ENCODE measurements at regions not wholly inside any gene's neighbourhood (a gene's known extent, or its start where the extent isn't known, plus 50 kb on each side); places are given as distances from the start of the nearest gene placed in this dataset.
"Not testable (repeated sequence)": the region's sequence is repeated elsewhere in the genome, so short reads cannot be mapped to it uniquely, and the experiment has no call there.

GRCh38 chrX:102841706-102842003 is 95.4 kb upstream of the RAB40AL start:
- Histone ChIP-seq H3K27ac (ENCODE audit: low read depth in 1 of 2, low read length in 1 of 2) (no peak overlapping the region), H3K27me3 (ENCODE audit: control insufficient read depth in 2 of 2, insufficient read depth in 1 of 2, low read length in 1 of 2) (no peaks in the 10 kb centered on the region), H3K36me3 (ENCODE audit: control insufficient read depth in 2 of 2, insufficient read depth in 2 of 2, low read length in 1 of 2) (no peaks in the 10 kb centered on the region), H3K9me3 (ENCODE audit: control insufficient read depth in 2 of 2, insufficient read depth in 1 of 2, low read length in 1 of 2) (no peaks in the 10 kb centered on the region), H3K4me3 (ENCODE audit: low read length in 2 of 2) (no peak overlapping the region), H3K4me1 (ENCODE audit: control insufficient read depth in 2 of 2, insufficient read depth in 2 of 2, low read length in 2 of 2) (no peaks in the 10 kb centered on the region)
- DNase-seq (ENCODE audit: low read depth in 6 of 9, low spot score in 9 of 9) = no peak
- 99% methylated on average over 2 of the region's 2 CpGs for WGBS

GRCh38 chrX:102845020-102845419 is 92.1 kb upstream of the RAB40AL start:
- Histone ChIP-seq H3K4me3 (ENCODE audit: low read length in 2 of 2) (no peak overlapping the region), H3K27ac (ENCODE audit: low read depth in 1 of 2, low read length in 1 of 2) (no peak overlapping the region), H3K27me3 (ENCODE audit: control insufficient read depth in 2 of 2, insufficient read depth in 1 of 2, low read length in 1 of 2) (no peaks in the 10 kb centered on the region), H3K9me3 (ENCODE audit: control insufficient read depth in 2 of 2, insufficient read depth in 1 of 2, low read length in 1 of 2) (no peaks in the 10 kb centered on the region), H3K4me1 (ENCODE audit: control insufficient read depth in 2 of 2, insufficient read depth in 2 of 2, low read length in 2 of 2) (no peaks in the 10 kb centered on the region), H3K36me3 (ENCODE audit: control insufficient read depth in 2 of 2, insufficient read depth in 2 of 2, low read length in 1 of 2) (no peaks in the 10 kb centered on the region)
- no peak for DNase-seq (ENCODE audit: low read depth in 6 of 9, low spot score in 9 of 9)

- Histone ChIP-seq H3K27me3 (ENCODE audit: control insufficient read depth in 2 of 2, insufficient read depth in 1 of 2, low read length in 1 of 2) (no peaks in the 10 kb centered on the region), H3K36me3 (ENCODE audit: control insufficient read depth in 2 of 2, insufficient read depth in 2 of 2, low read length in 1 of 2) (no peaks in the 10 kb centered on the region), H3K9me3 (ENCODE audit: control insufficient read depth in 2 of 2, insufficient read depth in 1 of 2, low read length in 1 of 2) (no peaks in the 10 kb centered on the region), H3K4me3 (ENCODE audit: low read length in 2 of 2) (no peak overlapping the region), H3K27ac (ENCODE audit: low read depth in 1 of 2, low read length in 1 of 2) (no peak overlapping the region), H3K4me1 (ENCODE audit: control insufficient read depth in 2 of 2, insufficient read depth in 2 of 2, low read length in 2 of 2) (no peaks in the 10 kb centered on the region)
- WGBS = 100% methylated on average over 4 of the region's 4 CpGs
- DNase-seq (ENCODE audit: low read depth in 6 of 9, low spot score in 9 of 9) = no peak
Observed at GRCh38 chrX:102846544-102847236, 90.4 kb upstream of the RAB40AL start.

- Histone ChIP-seq H3K27ac (ENCODE audit: low read depth in 1 of 2, low read length in 1 of 2) (no peak overlapping the region), H3K4me1 (ENCODE audit: control insufficient read depth in 2 of 2, insufficient read depth in 2 of 2, low read length in 2 of 2) (no peaks in the 10 kb centered on the region), H3K4me3 (ENCODE audit: low read length in 2 of 2) (no peak overlapping the region), H3K36me3 (ENCODE audit: control insufficient read depth in 2 of 2, insufficient read depth in 2 of 2, low read length in 1 of 2) (no peaks in the 10 kb centered on the region), H3K9me3 (ENCODE audit: control insufficient read depth in 2 of 2, insufficient read depth in 1 of 2, low read length in 1 of 2) (no peaks in the 10 kb centered on the region), H3K27me3 (ENCODE audit: control insufficient read depth in 2 of 2, insufficient read depth in 1 of 2, low read length in 1 of 2) (no peaks in the 10 kb centered on the region)
- no peak for DNase-seq (ENCODE audit: low read depth in 6 of 9, low spot score in 9 of 9)
- WGBS = 95% methylated on average over 2 of the region's 2 CpGs
Observed at GRCh38 chrX:102847362-102847761, 89.7 kb upstream of the RAB40AL start.

GRCh38 chrX:102849396-102849795 is 87.7 kb upstream of the RAB40AL start:
- Histone ChIP-seq H3K9me3 (ENCODE audit: control insufficient read depth in 2 of 2, insufficient read depth in 1 of 2, low read length in 1 of 2) (no peaks in the 10 kb centered on the region), H3K27ac (ENCODE audit: low read depth in 1 of 2, low read length in 1 of 2) (no peak overlapping the region), H3K4me1 (ENCODE audit: control insufficient read depth in 2 of 2, insufficient read depth in 2 of 2, low read length in 2 of 2) (no peaks in the 10 kb centered on the region), H3K4me3 (ENCODE audit: low read length in 2 of 2) (no peak overlapping the region), H3K36me3 (ENCODE audit: control insufficient read depth in 2 of 2, insufficient read depth in 2 of 2, low read length in 1 of 2) (no peaks in the 10 kb centered on the region), H3K27me3 (ENCODE audit: control insufficient read depth in 2 of 2, insufficient read depth in 1 of 2, low read length in 1 of 2) (no peaks in the 10 kb centered on the region)
- no peak for DNase-seq (ENCODE audit: low read depth in 6 of 9, low spot score in 9 of 9)
- 96% methylated on average over 1 of the region's 1 CpG for WGBS

DNA sequence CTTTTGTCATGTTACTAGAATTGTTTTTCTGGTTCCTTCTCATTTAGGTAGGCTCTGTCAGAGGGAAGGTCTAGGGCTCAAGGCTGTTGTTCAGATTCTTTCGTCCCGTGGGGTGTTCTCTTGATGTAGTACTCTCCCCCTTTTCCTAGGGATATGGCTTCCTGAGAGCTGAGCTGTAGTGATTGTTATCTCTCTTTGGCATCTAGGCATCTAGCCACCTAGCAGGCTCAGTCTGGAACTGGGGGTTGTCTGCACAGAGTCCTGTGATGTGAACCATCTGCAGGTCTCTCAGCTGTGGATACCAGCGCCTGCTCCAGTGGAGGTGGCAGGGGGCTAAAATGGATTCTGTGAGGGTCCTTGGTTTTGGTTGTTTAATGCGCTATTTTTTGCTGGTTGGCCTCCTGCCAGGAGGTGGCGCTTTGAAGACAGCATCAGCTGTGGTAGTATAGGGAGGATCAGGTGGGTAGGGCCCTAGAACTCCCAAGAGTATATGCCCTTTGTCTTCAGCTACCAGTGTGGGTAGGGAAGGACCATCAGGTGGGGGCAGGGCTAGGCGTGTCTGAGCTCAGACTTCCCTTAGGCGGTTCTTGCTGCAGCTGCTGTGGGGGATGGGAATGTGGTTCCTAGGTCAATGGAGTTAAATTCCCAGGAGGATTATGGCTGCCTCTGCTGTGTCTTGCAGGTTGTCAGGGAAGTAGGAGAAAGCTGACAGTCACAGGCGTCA is 78.1 kb upstream of the RAB40AL start:
- H3K27ac ChIP-seq (ENCODE audit: low read depth in 1 of 2, low read length in 1 of 2); H3K27me3 ChIP-seq (ENCODE audit: control insufficient read depth in 2 of 2, insufficient read depth in 1 of 2, low read length in 1 of 2); H3K4me3 ChIP-seq (ENCODE audit: low read length in 2 of 2); H3K9me3 ChIP-seq (ENCODE audit: control insufficient read depth in 2 of 2, insufficient read depth in 1 of 2, low read length in 1 of 2); DNase-seq (ENCODE audit: low read depth in 6 of 9, low spot score in 9 of 9); H3K36me3 ChIP-seq (ENCODE audit: control insufficient read depth in 2 of 2, insufficient read depth in 2 of 2, low read length in 1 of 2); H3K4me1 ChIP-seq (ENCODE audit: control insufficient read depth in 2 of 2, insufficient read depth in 2 of 2, low read length in 2 of 2): not testable (repeated sequence)
- WGBS = 99% methylated on average over 8 of the region's 8 CpGs

- Histone ChIP-seq H3K27ac (ENCODE audit: low read depth in 1 of 2, low read length in 1 of 2) (no peak overlapping the region), H3K4me3 (ENCODE audit: low read length in 2 of 2) (no peak overlapping the region), H3K27me3 (ENCODE audit: control insufficient read depth in 2 of 2, insufficient read depth in 1 of 2, low read length in 1 of 2) (no peaks in the 10 kb centered on the region), H3K4me1 (ENCODE audit: control insufficient read depth in 2 of 2, insufficient read depth in 2 of 2, low read length in 2 of 2) (no peaks in the 10 kb centered on the region), H3K36me3 (ENCODE audit: control insufficient read depth in 2 of 2, insufficient read depth in 2 of 2, low read length in 1 of 2) (no peaks in the 10 kb centered on the region), H3K9me3 (ENCODE audit: control insufficient read depth in 2 of 2, insufficient read depth in 1 of 2, low read length in 1 of 2) (peaks cover 0 to 6% of the 10 kb centered on the region in 2 donors)
- DNase-seq (ENCODE audit: low read depth in 6 of 9, low spot score in 9 of 9) = no peak
- 100% methylated on average over 1 of the region's 1 CpG for WGBS
Observed at GRCh38 chrX:102859550-102859871, 77.6 kb upstream of the RAB40AL start.

DNA sequence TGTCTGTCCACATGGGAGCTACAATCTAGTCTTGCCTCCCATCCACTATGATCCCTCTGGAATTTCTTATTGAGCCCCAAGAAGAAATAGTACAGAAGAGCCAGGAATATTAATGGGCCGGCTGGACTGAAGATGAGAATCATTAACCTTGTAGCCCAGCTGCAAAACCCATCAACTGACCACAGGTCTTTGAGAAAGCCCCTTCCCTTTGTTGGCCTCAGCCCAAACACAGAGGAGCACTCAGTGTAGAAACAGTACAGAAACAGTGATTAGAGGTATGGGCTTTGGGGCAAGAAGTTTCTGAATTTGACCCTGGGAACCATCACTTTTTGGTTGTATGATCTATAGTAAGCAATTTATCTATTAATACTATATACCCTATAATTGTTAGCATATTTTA is 76.8 kb upstream of the RAB40AL start:
- WGBS = 96% methylated on average over 1 of the region's 1 CpG
- H3K27ac ChIP-seq (ENCODE audit: low read depth in 1 of 2, low read length in 1 of 2) = no peak overlapping the region
- H3K9me3 ChIP-seq (ENCODE audit: control insufficient read depth in 2 of 2, insufficient read depth in 1 of 2, low read length in 1 of 2) = peaks cover 0 to 6% of the 10 kb centered on the region in 2 donors
- no peaks in the 10 kb centered on the region for H3K4me1 ChIP-seq (ENCODE audit: control insufficient read depth in 2 of 2, insufficient read depth in 2 of 2, low read length in 2 of 2)
- H3K36me3 ChIP-seq (ENCODE audit: control insufficient read depth in 2 of 2, insufficient read depth in 2 of 2, low read length in 1 of 2) = peaks cover 0 to 2% of the 10 kb centered on the region in 2 donors
- H3K4me3 ChIP-seq (ENCODE audit: low read length in 2 of 2) = no peak overlapping the region
- no peaks in the 10 kb centered on the region for H3K27me3 ChIP-seq (ENCODE audit: control insufficient read depth in 2 of 2, insufficient read depth in 1 of 2, low read length in 1 of 2)
- DNase-seq (ENCODE audit: low read depth in 6 of 9, low spot score in 9 of 9) = no peak

GRCh38 chrX:102863735-102864134 is 73.3 kb upstream of the RAB40AL start:
- Histone ChIP-seq H3K36me3 (ENCODE audit: control insufficient read depth in 2 of 2, insufficient read depth in 2 of 2, low read length in 1 of 2) (peaks cover 0 to 2% of the 10 kb centered on the region in 2 donors), H3K4me3 (ENCODE audit: low read length in 2 of 2) (no peak overlapping the region), H3K27ac (ENCODE audit: low read depth in 1 of 2, low read length in 1 of 2) (no peak overlapping the region), H3K9me3 (ENCODE audit: control insufficient read depth in 2 of 2, insufficient read depth in 1 of 2, low read length in 1 of 2) (peaks cover 0 to 6% of the 10 kb centered on the region in 2 donors), H3K4me1 (ENCODE audit: control insufficient read depth in 2 of 2, insufficient read depth in 2 of 2, low read length in 2 of 2) (no peaks in the 10 kb centered on the region), H3K27me3 (ENCODE audit: control insufficient read depth in 2 of 2, insufficient read depth in 1 of 2, low read length in 1 of 2) (no peaks in the 10 kb centered on the region)
- peak; percentile 0 to 86 (median 60) for DNase-seq (ENCODE audit: low read depth in 6 of 9, low spot score in 9 of 9)
- WGBS = 10% methylated on average over 4 of the region's 4 CpGs

All from thymus (tissue), 11 donors.